ENCODE measurements at regions not wholly inside any gene's neighbourhood (a gene's known extent, or its start where the extent isn't known, plus 50 kb on each side); places are given as distances from the start of the nearest gene placed in this dataset.
A peak's percentile ranks its signal among the peaks of the same experiment; 100 is the strongest.

DNA sequence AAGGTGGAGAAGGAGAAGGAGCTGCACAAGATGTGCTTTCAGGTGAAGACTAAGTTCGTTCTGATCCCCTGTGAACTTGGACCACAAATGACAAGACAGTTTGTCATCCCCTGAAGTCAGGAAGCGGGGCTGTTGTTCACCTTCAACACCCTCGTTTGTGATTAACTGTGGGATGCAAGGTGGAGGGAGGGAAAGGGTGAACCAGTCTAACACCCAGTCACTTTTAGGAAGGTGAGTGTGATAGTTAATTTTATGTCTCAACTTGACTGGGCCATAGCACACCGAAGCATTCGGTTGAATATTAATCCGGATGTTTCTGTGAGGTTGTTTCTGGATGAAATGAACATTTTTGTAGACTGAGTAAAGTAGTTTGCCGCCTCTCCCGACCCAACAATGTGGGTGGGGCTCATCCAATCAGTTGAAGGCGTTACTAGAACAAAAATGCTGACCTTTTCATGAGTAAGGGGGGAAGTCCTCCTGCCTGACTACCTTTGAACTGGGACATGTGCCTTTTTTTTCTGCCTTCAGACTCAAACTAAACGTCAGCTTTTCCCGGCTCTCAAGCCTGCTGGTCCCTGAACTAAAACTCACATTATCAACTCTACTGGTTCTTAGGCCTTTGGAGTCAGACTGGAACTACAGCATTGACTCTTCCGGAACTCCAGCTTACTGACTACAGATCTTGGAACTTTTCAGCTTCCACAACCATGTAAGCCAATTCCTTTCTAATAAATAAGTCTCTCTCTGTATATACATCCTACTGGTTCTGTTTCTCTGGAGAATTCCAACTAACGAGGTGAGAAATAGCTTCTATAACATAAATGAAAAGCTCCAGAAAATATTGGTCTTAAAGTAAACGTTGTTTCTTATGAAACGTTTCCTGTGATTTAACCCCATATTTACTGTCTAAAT, 264.0 kb upstream of the SLITRK3 start:
- ChIA-PET CTCF (no interaction called here), POLR2A (ENCODE audit: unreplicated experiment) (no interaction called here)
- H3K9me3 ChIP-seq (ENCODE audit: low read length), result no peaks in the 10 kb centered on the region
- H3K27ac ChIP-seq (ENCODE audit: low read length), result no peak overlapping the region
- TF ChIP-seq, protein P1, sequence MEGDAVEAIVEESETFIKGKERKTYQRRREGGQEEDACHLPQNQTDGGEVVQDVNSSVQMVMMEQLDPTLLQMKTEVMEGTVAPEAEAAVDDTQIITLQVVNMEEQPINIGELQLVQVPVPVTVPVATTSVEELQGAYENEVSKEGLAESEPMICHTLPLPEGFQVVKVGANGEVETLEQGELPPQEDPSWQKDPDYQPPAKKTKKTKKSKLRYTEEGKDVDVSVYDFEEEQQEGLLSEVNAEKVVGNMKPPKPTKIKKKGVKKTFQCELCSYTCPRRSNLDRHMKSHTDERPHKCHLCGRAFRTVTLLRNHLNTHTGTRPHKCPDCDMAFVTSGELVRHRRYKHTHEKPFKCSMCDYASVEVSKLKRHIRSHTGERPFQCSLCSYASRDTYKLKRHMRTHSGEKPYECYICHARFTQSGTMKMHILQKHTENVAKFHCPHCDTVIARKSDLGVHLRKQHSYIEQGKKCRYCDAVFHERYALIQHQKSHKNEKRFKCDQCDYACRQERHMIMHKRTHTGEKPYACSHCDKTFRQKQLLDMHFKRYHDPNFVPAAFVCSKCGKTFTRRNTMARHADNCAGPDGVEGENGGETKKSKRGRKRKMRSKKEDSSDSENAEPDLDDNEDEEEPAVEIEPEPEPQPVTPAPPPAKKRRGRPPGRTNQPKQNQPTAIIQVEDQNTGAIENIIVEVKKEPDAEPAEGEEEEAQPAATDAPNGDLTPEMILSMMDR (conservative IDR thresholded peaks at IDR 0.05; ENCODE audit: low read depth, low read length), result no peak
- no peak for TF ChIP-seq EZH2phosphoT487 (IDR thresholded peaks at IDR 0.05; ENCODE audit: borderline replicate concordance, low read length)
- TF ChIP-seq EZH2 (IDR thresholded peaks at IDR 0.05; ENCODE audit: low read length, unreplicated experiment), result no peak
- H3K9ac ChIP-seq (ENCODE audit: low read length), result no peak overlapping the region
- no peaks in the 10 kb centered on the region for H3K9me2 ChIP-seq (replicated peaks; ENCODE audit: low read length)
- H2AFZ ChIP-seq (ENCODE audit: low read length), result peak overlapping the region; percentile 33; the same call in 1 of the 2 replicates
- no peaks in the 10 kb centered on the region for H3F3A ChIP-seq (ENCODE audit: low read length, unreplicated experiment)
- H4K20me1 ChIP-seq (ENCODE audit: low read length), result no peaks in the 10 kb centered on the region
- H3K79me2 ChIP-seq (ENCODE audit: low read length), result no peaks in the 10 kb centered on the region
- no peak overlapping the region for H3K4me3 ChIP-seq (ENCODE audit: low read length)
- peaks cover 9% of the 10 kb centered on the region for H3K4me1 ChIP-seq (ENCODE audit: insufficient read depth, low read length)
- H3K36me3 ChIP-seq (ENCODE audit: low read depth, low read length), result no peaks in the 10 kb centered on the region
- intact Hi-C loops (cut with micrococcal nuclease), result no loop called here
- H3K4me2 ChIP-seq (ENCODE audit: low read length), result no peak overlapping the region
- H3K27me3 ChIP-seq (ENCODE audit: low read length), result no peaks in the 10 kb centered on the region
- BruUV-seq (replicated peaks), result no TSS peak
- ATAC-seq (no peak), DNase-seq (peak; percentile 25)

DNA sequence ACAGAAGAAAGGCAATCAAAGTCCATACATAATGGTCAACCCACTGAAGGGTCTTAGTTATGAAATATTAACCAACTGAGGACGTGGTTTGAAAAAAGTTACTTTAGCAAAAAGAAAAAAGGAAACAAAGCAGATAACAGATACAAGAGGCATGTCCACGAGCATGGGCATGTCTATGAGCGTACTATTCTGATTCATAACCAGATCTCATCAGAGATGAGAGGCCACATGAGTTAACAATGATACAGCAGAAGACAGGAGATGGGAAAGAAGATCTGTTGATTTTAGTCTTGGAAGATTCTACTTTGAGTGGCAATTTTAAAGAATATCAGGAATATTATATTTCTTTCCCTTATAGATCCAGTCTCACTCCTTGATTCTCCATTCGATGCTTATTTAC, 262.9 kb upstream of the SLITRK3 start:
- no peaks in the 10 kb centered on the region for H3F3A ChIP-seq (ENCODE audit: low read length, unreplicated experiment)
- TF ChIP-seq, protein P1 (conservative IDR thresholded peaks at IDR 0.05; ENCODE audit: low read depth, low read length), result no peak
- TF ChIP-seq EZH2phosphoT487 (IDR thresholded peaks at IDR 0.05; ENCODE audit: borderline replicate concordance, low read length) (no peak), EZH2 (IDR thresholded peaks at IDR 0.05; ENCODE audit: low read length, unreplicated experiment) (no peak)
- H3K4me3 ChIP-seq (ENCODE audit: low read length), result no peak overlapping the region
- intact Hi-C loops (cut with micrococcal nuclease), result no loop called here
- ChIA-PET CTCF (no interaction called here), POLR2A (ENCODE audit: unreplicated experiment) (no interaction called here)
- no peak overlapping the region for H3K27ac ChIP-seq (ENCODE audit: low read length)
- H3K9me3 ChIP-seq (ENCODE audit: low read length), result no peaks in the 10 kb centered on the region
- H3K27me3 ChIP-seq (ENCODE audit: low read length), result no peaks in the 10 kb centered on the region
- no peak overlapping the region for H2AFZ ChIP-seq (ENCODE audit: low read length)
- no peaks in the 10 kb centered on the region for H3K79me2 ChIP-seq (ENCODE audit: low read length)
- H3K4me1 ChIP-seq (ENCODE audit: insufficient read depth, low read length), result no peaks in the 10 kb centered on the region
- BruUV-seq (replicated peaks), result no TSS peak
- no peak for ATAC-seq
- DNase-seq, result no peak
- no peak overlapping the region for H3K9ac ChIP-seq (ENCODE audit: low read length)
- H4K20me1 ChIP-seq (ENCODE audit: low read length), result no peaks in the 10 kb centered on the region
- no peaks in the 10 kb centered on the region for H3K9me2 ChIP-seq (replicated peaks; ENCODE audit: low read length)
- H3K4me2 ChIP-seq (ENCODE audit: low read length), result no peak overlapping the region
- no peaks in the 10 kb centered on the region for H3K36me3 ChIP-seq (ENCODE audit: low read depth, low read length)

DNA sequence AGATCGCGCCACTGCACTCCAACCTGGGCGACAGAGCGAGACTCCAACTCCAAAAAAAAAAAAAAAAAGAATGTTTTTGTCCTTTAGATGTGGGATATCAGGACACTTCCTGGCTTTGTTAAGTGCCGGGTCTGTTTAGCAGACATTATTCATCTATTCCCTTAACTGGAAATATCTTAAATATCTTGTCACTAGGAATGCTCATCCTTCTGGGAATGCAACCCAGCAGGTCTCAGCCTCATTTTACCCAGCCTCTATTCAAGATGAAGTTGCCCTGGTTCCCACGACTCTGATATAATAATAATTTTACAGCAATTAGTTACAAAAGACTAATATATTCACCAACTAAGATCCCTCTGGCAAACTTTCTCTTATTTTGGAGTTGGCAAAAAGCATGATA, 260.9 kb upstream of the SLITRK3 start:
- Histone ChIP-seq H3K36me3 (ENCODE audit: low read depth, low read length) (no peaks in the 10 kb centered on the region), H3K4me3 (ENCODE audit: low read length) (no peak overlapping the region), H3K9me2 (replicated peaks; ENCODE audit: low read length) (no peaks in the 10 kb centered on the region), H3K9me3 (ENCODE audit: low read length) (0 out of 2 replicates have a peak, but pooled peaks cover 6% of the 10 kb centered on the region), H3K27me3 (ENCODE audit: low read length) (no peaks in the 10 kb centered on the region), H4K20me1 (ENCODE audit: low read length) (no peaks in the 10 kb centered on the region), H3K27ac (ENCODE audit: low read length) (no peak overlapping the region), H2AFZ (ENCODE audit: low read length) (no peak overlapping the region), H3K4me2 (ENCODE audit: low read length) (no peak overlapping the region), H3F3A (ENCODE audit: low read length, unreplicated experiment) (no peaks in the 10 kb centered on the region), H3K9ac (ENCODE audit: low read length) (no peak overlapping the region), H3K4me1 (ENCODE audit: insufficient read depth, low read length) (no peaks in the 10 kb centered on the region), H3K79me2 (ENCODE audit: low read length) (no peaks in the 10 kb centered on the region)
- no peak for DNase-seq
- intact Hi-C loops (cut with micrococcal nuclease), result no loop called here
- no peak for TF ChIP-seq EZH2phosphoT487 (IDR thresholded peaks at IDR 0.05; ENCODE audit: borderline replicate concordance, low read length)
- no peak for TF ChIP-seq EZH2 (IDR thresholded peaks at IDR 0.05; ENCODE audit: low read length, unreplicated experiment)
- TF ChIP-seq, protein P1 (conservative IDR thresholded peaks at IDR 0.05; ENCODE audit: low read depth, low read length), result no peak
- CTCF ChIA-PET, result no interaction called here
- POLR2A ChIA-PET (ENCODE audit: unreplicated experiment), result no interaction called here
- no TSS peak for BruUV-seq (replicated peaks)
- no peak for ATAC-seq

All from PC-3 (cell line).